Endothelial cell of umbilical vein (primary cell): ENCODE measurements at regions not wholly inside any gene's neighbourhood (a gene's known extent, or its start where the extent isn't known, plus 50 kb on each side); places are given as distances from the start of the nearest gene placed in this dataset.
"Not testable (repeated sequence)": the region's sequence is repeated elsewhere in the genome, so short reads cannot be mapped to it uniquely, and the experiment has no call there.

Experiments
- BruUV-seq: library from RNA; stranded (reverse); fragments of 400-500 nt; replicated peaks from 2 replicates; lab custom pipeline; 2021; lab: Mats Ljungman, UMichigan
- CTCF ChIA-PET: fragments of 300-600, 350-600 bp; sonication (Branson Sonifier 250); formaldehyde crosslinking; loops from one replicate; lab custom pipeline; 2021; ENCODE audit warnings: antibody characterized with exemption, inconsistent platforms; lab: Charles Lee
- POLR2A ChIA-PET: fragments of 300-600, 350-600 bp; sonication (Branson Sonifier 250); formaldehyde crosslinking; loops from one replicate; lab custom pipeline; 2021; ENCODE audit warnings: antibody characterized with exemption, inconsistent platforms; lab: Charles Lee
- DNase-seq: peaks from one replicate; pipeline ENCODE4 v3.0.0-alpha.2; 2011; ENCODE audit warnings: low read depth, low spot score
- FAIRE-seq: peaks from 2 replicates; lab custom pipeline; 2011; peaks lifted over from hg19 to GRCh38; lab: Jason Lieb, UNC
- H2AFZ ChIP-seq: 2 replicates; pipeline ENCODE4 v1.6.0; 2012; ENCODE audit warnings: low read depth, low read length, control low read depth, inconsistent platforms
- H3K27ac ChIP-seq: 2 replicates; pipeline ENCODE4 v1.5.1; 2011; ENCODE audit warnings: low read depth, mild to moderate bottlenecking, control low read depth, low read length, moderate library complexity; ENCODE audit not compliant: insufficient read depth
- H3K27me3 ChIP-seq, 2 experiments: 2 replicates each; pipeline versions ENCODE4 v1.6.0 to v1.6.1; 2011; ENCODE audit warnings: low read length in 2 of 2, mixed read lengths in 1 of 2; ENCODE audit not compliant: control insufficient read depth in 2 of 2, insufficient read depth in 2 of 2
- H3K36me3 ChIP-seq, 2 experiments: 2 replicates in 1 of 2; 3 replicates in 1 of 2; pipeline ENCODE4 v1.5.1; 2011; ENCODE audit warnings: low read length in 2 of 2, mild to moderate bottlenecking in 1 of 2, moderate library complexity in 1 of 2; ENCODE audit not compliant: control insufficient read depth in 2 of 2, insufficient read depth in 2 of 2; ENCODE audit errors: extremely low read depth in 1 of 2
- H3K4me1 ChIP-seq: 3 replicates; pipeline ENCODE4 v1.5.1; 2011; ENCODE audit warnings: mild to moderate bottlenecking, low read length; ENCODE audit not compliant: control insufficient read depth, insufficient read depth; ENCODE audit errors: extremely low read depth
- H3K4me2 ChIP-seq: 2 replicates; pipeline ENCODE4 v1.6.1; 2011; ENCODE audit warnings: low read length, control low read depth, mixed read lengths; ENCODE audit not compliant: insufficient read depth
- H3K4me3 ChIP-seq, 3 experiments: fragments of 200-600 bp in 1 of 3; sonication (generic), shearing (Covaris generic) in 1 of 3; replicated peaks in 1 of 3; 2 replicates each; pipeline ENCODE4 v1.5.1; 2011 to 2016; ENCODE audit warnings: control low read depth in 3 of 3, low read length in 3 of 3, mild to moderate bottlenecking in 2 of 3, inconsistent platforms in 1 of 3, low read depth in 1 of 3, moderate library complexity in 1 of 3; ENCODE audit not compliant: insufficient read depth in 1 of 3
- H3K79me2 ChIP-seq: 2 replicates; pipeline ENCODE4 v1.6.0; 2012; ENCODE audit warnings: low read length, inconsistent platforms; ENCODE audit not compliant: control insufficient read depth, insufficient read depth
- H3K9ac ChIP-seq: replicated peaks from 2 replicates; pipeline ENCODE3; 2011; ENCODE audit warnings: low read length, control low read depth; ENCODE audit not compliant: insufficient read depth; ENCODE audit errors: extremely low read depth
- H3K9me1 ChIP-seq: replicated peaks from 3 replicates; pipeline ENCODE4 v1.6.0; 2011; ENCODE audit warnings: mild to moderate bottlenecking, low read length; ENCODE audit not compliant: control insufficient read depth, insufficient read depth; ENCODE audit errors: extremely low read depth
- H3K9me3 ChIP-seq: replicated peaks from 2 replicates; pipeline ENCODE4 v1.5.1; 2012; ENCODE audit warnings: low read length, inconsistent platforms; ENCODE audit not compliant: control insufficient read depth, insufficient read depth
- H4K20me1 ChIP-seq: replicated peaks from 2 replicates; pipeline ENCODE3; 2011; ENCODE audit warnings: mild to moderate bottlenecking, low read length; ENCODE audit not compliant: control insufficient read depth, insufficient read depth; ENCODE audit errors: extremely low read depth
- CTCF ChIP-seq, 2 donors: IDR thresholded peaks; 1 replicate in 1 of 2; 2 replicates in 1 of 2; pipeline ENCODE4 v1.5.1; 2011; ENCODE audit warnings: low read length in 2 of 2, mild to moderate bottlenecking in 2 of 2, moderate library complexity in 2 of 2, control low read depth in 1 of 2, inconsistent platforms in 1 of 2, low read depth in 1 of 2; ENCODE audit not compliant: insufficient read depth in 1 of 2; ENCODE audit errors: extremely low read depth in 1 of 2
- FOS ChIP-seq: IDR thresholded peaks from 2 replicates; pipeline ENCODE4 v1.6.1; 2011; ENCODE audit warnings: mild to moderate bottlenecking, low read length, moderate library complexity, borderline replicate concordance; ENCODE audit not compliant: insufficient read depth
- GATA2 ChIP-seq: IDR thresholded peaks from 2 replicates; pipeline ENCODE4 v1.7.0; 2011; ENCODE audit warnings: low read depth, mild to moderate bottlenecking, moderate library complexity, mixed read lengths, low read length; ENCODE audit not compliant: insufficient read length, insufficient read depth
- JUN ChIP-seq: IDR thresholded peaks from 2 replicates; pipeline ENCODE4 v1.6.1; 2011; ENCODE audit warnings: borderline replicate concordance, low read depth; ENCODE audit not compliant: insufficient read length, insufficient read depth
- MYC ChIP-seq: IDR thresholded peaks from one replicate; pipeline ENCODE4 v1.6.1; 2011; ENCODE audit warnings: mild to moderate bottlenecking, low read depth, low read length
- POLR2A ChIP-seq: IDR thresholded peaks from 2 replicates; pipeline ENCODE4 v1.6.1; 2012; ENCODE audit warnings: low read depth, mild to moderate bottlenecking, control low read depth, low read length
- dilution Hi-C: fragments of 300-500 bp; cut with MboI; formaldehyde crosslinking; loops from one replicate; pipeline ENCODE4 v1.15.0; 2019; ENCODE audit warnings: low sequenced_read_pairs; ENCODE audit not compliant: extremely low pct_ligation_motif_present
- intact Hi-C: fragments of 100-400 bp; cut with micrococcal nuclease; formaldehyde crosslinking; loops from one replicate; pipeline ENCODE4 v1.10.0; 2022

- no peaks in the 10 kb centered on the region for H3K79me2 ChIP-seq
- no peaks in the 10 kb centered on the region for H4K20me1 ChIP-seq
- H3K9me1 ChIP-seq: no peaks in the 10 kb centered on the region
- no peak for TF ChIP-seq POLR2A
- TF ChIP-seq JUN: no peak
- TF ChIP-seq FOS: no peak
- TF ChIP-seq GATA2: no peak
- TF ChIP-seq CTCF (IDR thresholded peaks at IDR 0.05; ENCODE audit: extremely low read depth in 1 of 2, insufficient read depth in 1 of 2, low read depth in 1 of 2, low read length in 2 of 2): no peak
- TF ChIP-seq MYC: no peak
- CTCF ChIA-PET: interaction anchor here (1.5 kb wide), 1 partner anchor 12 kb away, joined by 5 read pairs; no protein-coding TSS in a partner anchor
- BruUV-seq: no TSS peak
- no peaks in the 10 kb centered on the region for H3K27me3 ChIP-seq
- no peak overlapping the region for H2AFZ ChIP-seq
- dilution Hi-C loops: no loop called here
- no peak overlapping the region for H3K27ac ChIP-seq
- H3K9me3 ChIP-seq: no peaks in the 10 kb centered on the region
- no peak overlapping the region for H3K4me3 ChIP-seq
- DNase-seq: no peak
- H3K36me3 ChIP-seq: no peaks in the 10 kb centered on the region
- H3K9ac ChIP-seq: no peak overlapping the region
- POLR2A ChIA-PET: no interaction called here
- no peaks in the 10 kb centered on the region for H3K4me1 ChIP-seq
- intact Hi-C loops: no loop called here
- no peak for FAIRE-seq
- H3K4me2 ChIP-seq: no peak overlapping the region
Measured at GRCh38 chr15:47129033-47129432, 588.3 kb upstream of the SEMA6D start.

GRCh38 chr15:47131450-47131849, 585.9 kb upstream of the SEMA6D start:
- H3K4me3 ChIP-seq, FAIRE-seq, H2AFZ ChIP-seq, H3K9me3 ChIP-seq, H3K27ac ChIP-seq, CTCF ChIA-PET, POLR2A ChIA-PET, H4K20me1 ChIP-seq, BruUV-seq, H3K27me3 ChIP-seq, H3K79me2 ChIP-seq, intact Hi-C loops, dilution Hi-C loops, H3K9ac ChIP-seq, H3K4me1 ChIP-seq, H3K4me2 ChIP-seq, DNase-seq, H3K9me1 ChIP-seq, H3K36me3 ChIP-seq: not testable (repeated sequence)
